ENCODE measurements at regions not wholly inside any gene's neighbourhood (a gene's known extent, or its start where the extent isn't known, plus 50 kb on each side); places are given as distances from the start of the nearest gene placed in this dataset.
"Not testable (repeated sequence)": the region's sequence is repeated elsewhere in the genome, so short reads cannot be mapped to it uniquely, and the experiment has no call there.

DNA sequence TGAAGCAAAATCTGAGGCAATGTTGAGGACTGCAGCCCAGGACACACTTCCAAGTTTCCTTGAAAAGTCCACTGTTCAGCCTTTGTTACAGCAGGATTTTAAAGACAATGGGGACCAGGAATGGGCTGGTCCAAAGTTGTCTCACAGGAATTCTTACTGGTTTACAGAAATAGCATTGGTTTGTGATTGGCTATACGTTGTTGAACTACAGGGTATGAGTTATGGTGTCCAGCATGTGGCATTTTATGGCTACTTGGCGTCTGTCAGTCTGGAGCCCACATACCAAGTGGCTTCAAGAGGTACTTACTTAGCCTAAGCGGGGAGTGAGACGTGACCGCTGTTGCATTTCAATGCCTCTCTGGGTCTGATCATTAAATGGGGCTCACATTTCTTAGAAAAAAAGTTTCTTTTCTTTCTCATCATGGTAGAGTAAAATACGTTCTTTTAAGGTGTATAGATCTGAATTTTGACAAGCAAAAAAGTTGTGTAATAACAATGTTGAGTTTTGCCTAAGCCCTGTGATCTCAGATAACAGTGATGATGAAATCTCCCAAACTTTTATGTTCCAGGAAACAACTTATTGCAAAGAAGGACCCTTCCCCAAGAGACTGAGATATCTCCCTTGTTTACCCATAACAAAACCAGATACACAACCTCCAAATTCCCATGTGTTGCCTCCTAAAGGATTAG, 100.0 kb upstream of the TRIM24 start:
- Mint-ChIP-seq H3K27me3 (ENCODE audit: low read depth, poor library complexity) (no peaks in the 10 kb centered on the region), H3K4me3 (no peak overlapping the region), H3K4me1 (peaks cover 16% of the 10 kb centered on the region), H3K27ac (no peak overlapping the region), H3K36me3 (ENCODE audit: low read depth) (no peaks in the 10 kb centered on the region), H3K9me3 (peaks cover 11% of the 10 kb centered on the region)
- TF ChIP-seq, protein P1, sequence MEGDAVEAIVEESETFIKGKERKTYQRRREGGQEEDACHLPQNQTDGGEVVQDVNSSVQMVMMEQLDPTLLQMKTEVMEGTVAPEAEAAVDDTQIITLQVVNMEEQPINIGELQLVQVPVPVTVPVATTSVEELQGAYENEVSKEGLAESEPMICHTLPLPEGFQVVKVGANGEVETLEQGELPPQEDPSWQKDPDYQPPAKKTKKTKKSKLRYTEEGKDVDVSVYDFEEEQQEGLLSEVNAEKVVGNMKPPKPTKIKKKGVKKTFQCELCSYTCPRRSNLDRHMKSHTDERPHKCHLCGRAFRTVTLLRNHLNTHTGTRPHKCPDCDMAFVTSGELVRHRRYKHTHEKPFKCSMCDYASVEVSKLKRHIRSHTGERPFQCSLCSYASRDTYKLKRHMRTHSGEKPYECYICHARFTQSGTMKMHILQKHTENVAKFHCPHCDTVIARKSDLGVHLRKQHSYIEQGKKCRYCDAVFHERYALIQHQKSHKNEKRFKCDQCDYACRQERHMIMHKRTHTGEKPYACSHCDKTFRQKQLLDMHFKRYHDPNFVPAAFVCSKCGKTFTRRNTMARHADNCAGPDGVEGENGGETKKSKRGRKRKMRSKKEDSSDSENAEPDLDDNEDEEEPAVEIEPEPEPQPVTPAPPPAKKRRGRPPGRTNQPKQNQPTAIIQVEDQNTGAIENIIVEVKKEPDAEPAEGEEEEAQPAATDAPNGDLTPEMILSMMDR (IDR thresholded peaks at IDR 0.05) = no peak
- no peak for DNase-seq

DNA sequence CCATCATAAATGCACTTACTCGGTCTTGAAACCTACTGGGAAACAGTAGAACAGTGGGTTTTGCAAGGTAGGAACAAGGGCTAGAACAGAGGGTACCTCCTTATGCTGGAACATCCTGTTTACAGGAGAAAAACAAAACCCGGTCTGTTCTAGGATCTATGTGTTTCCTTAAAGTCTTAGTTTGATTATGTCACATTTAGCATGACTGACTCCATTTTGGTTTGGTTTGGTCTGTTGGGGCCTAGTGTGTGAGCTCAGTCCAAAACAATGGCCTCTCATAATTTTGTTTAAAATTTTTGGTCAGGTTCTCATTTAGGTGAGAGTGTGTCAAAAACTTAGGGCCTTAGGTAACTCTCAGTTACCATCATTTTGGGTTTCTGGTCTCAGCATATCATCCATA, 96.3 kb upstream of the TRIM24 start:
- TF ChIP-seq, protein P1 (IDR thresholded peaks at IDR 0.05) = no peak
- Mint-ChIP-seq H3K27ac (no peak overlapping the region), H3K4me3 (no peak overlapping the region), H3K36me3 (ENCODE audit: low read depth) (no peaks in the 10 kb centered on the region), H3K4me1 (peaks cover 16% of the 10 kb centered on the region), H3K27me3 (ENCODE audit: low read depth, poor library complexity) (no peaks in the 10 kb centered on the region), H3K9me3 (peaks cover 11% of the 10 kb centered on the region)
- no peak for DNase-seq

DNA sequence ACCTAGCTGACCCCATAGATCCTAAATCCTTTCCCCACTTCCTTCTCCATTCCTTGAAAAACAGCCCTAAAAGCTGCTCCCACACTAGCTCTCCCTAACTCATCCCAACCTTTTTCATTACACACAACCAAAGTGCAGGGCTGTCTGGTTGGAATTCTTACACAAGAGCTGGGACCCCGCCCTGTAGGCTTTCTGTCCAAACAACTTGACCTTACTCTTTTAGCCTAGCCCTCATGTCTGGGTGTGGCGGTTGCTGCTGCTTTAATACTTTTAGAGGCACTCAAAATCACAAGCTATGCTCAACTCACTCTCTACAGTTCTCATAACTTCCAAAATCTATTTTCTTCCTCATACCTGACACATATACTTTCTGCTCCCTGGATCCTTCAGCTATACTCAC, 93.9 kb upstream of the TRIM24 start:
- not testable (repeated sequence) for H3K4me1 Mint-ChIP-seq; H3K36me3 Mint-ChIP-seq (ENCODE audit: low read depth); DNase-seq; H3K4me3 Mint-ChIP-seq; H3K27me3 Mint-ChIP-seq (ENCODE audit: low read depth, poor library complexity); H3K27ac Mint-ChIP-seq
- peaks cover 26% of the 10 kb centered on the region for H3K9me3 Mint-ChIP-seq

DNA sequence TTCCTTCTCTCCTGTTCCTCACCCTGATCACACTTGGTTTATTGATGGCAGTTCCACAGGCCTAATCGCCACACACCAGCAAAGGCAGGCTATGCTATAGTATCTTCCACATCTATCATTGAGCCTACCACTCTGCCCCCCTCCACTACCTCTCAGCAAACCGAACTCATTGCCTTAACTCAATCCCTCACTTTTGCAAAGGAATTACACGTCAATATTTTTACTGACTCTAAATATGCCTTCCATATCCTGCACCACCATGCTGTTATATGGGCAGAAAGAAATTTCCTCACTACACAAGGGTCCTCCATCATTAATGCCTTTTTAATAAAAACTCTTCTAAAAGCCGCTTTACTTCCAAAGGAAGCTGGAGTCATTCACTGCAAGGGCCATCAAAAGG, 93.4 kb upstream of the TRIM24 start:
- H3K4me1 Mint-ChIP-seq; DNase-seq; H3K36me3 Mint-ChIP-seq (ENCODE audit: low read depth); H3K27ac Mint-ChIP-seq; H3K27me3 Mint-ChIP-seq (ENCODE audit: low read depth, poor library complexity); H3K4me3 Mint-ChIP-seq: not testable (repeated sequence)
- H3K9me3 Mint-ChIP-seq = peaks cover 32% of the 10 kb centered on the region

DNA sequence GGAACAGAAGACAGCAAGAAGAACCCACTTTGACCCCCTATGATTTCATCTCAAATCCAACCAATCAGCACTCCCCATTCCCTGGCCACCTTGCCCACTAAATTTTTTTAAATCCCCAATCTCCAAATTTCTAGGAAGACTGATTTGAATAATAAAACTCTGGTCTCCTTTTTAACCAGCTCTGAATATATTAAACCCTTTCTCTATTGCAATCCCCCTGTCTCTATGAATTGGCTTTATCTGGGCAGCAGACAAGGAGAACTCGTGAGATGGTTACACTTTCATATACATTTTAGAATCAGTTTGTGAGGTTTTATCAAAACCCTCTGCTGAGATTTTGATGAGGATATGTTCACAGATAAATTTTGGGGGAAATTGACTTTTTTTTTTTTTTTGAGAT, 90.3 kb upstream of the TRIM24 start:
- DNase-seq = no peak
- peaks cover 33% of the 10 kb centered on the region for H3K9me3 Mint-ChIP-seq
- no peak overlapping the region for H3K27ac Mint-ChIP-seq
- H3K4me3 Mint-ChIP-seq = no peak overlapping the region
- H3K27me3 Mint-ChIP-seq (ENCODE audit: low read depth, poor library complexity) = no peaks in the 10 kb centered on the region
- H3K36me3 Mint-ChIP-seq (ENCODE audit: low read depth) = no peaks in the 10 kb centered on the region
- TF ChIP-seq, protein P1 (IDR thresholded peaks at IDR 0.05) = no peak
- H3K4me1 Mint-ChIP-seq = no peaks in the 10 kb centered on the region

DNA sequence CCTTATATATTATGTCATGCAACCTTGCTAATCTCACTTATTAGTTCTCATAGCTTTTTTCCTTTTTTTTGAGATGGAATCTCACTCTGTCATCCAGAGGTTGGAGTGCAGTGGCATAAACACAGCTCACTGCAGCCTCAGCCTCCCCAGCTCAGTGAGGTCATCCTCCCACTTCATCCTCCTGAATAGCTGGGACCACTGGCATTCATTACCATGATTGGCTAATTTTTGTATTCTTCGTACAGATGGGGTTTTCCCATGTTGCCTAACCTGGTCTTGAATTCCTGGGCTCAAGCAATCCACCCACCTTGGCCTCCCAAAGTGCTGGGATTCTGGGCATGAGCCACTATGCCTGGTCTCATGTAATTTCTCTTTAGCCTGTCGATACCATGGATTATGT, 89.1 kb upstream of the TRIM24 start:
- no peak for DNase-seq
- TF ChIP-seq, protein P1 (IDR thresholded peaks at IDR 0.05) = no peak
- peak overlapping the region; percentile 18 for H3K27ac Mint-ChIP-seq
- H3K9me3 Mint-ChIP-seq = peaks cover 33% of the 10 kb centered on the region
- no peak overlapping the region for H3K4me3 Mint-ChIP-seq
- H3K36me3 Mint-ChIP-seq (ENCODE audit: low read depth) = no peaks in the 10 kb centered on the region
- H3K4me1 Mint-ChIP-seq = no peaks in the 10 kb centered on the region
- H3K27me3 Mint-ChIP-seq (ENCODE audit: low read depth, poor library complexity) = no peaks in the 10 kb centered on the region

DNA sequence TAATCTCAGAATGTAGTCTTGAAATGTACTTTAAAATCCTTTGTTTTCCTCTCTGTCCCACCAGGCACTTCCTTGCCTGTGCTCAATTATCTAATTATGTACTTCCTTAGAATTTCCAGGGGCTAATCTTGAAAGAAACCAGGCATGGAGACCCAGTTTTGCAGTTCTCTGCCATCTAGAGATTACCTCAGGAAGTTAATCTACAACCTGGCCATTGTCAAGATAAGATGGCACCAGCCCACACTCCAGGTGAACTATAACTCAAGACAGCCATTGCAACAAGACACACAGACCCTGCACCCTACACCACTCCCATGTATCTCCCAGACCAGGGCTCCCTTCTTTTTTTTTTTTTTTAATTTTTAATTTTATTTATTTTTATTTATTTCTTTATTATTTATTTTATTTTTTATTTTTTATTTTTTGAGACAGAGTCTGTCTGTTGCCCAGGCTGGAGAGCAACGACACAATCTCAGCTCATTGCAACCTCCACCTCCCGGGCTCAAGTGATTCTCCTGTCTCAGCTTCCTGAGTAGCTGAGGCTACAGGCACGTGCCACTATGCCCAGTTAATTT, 85.9 kb upstream of the TRIM24 start:
- Mint-ChIP-seq H3K36me3 (ENCODE audit: low read depth) (peaks cover 5% of the 10 kb centered on the region), H3K4me3 (no peak overlapping the region), H3K9me3 (peaks cover 38% of the 10 kb centered on the region), H3K27me3 (ENCODE audit: low read depth, poor library complexity) (peaks cover 1% of the 10 kb centered on the region), H3K4me1 (no peaks in the 10 kb centered on the region), H3K27ac (no peak overlapping the region)
- DNase-seq = no peak
- TF ChIP-seq, protein P1 (IDR thresholded peaks at IDR 0.05) = no peak

Measured in nephron progenitor cell (in vitro differentiated cells).